B cell (primary cell): ENCODE measurements at regions not wholly inside any gene's neighbourhood (a gene's known extent, or its start where the extent isn't known, plus 50 kb on each side); places are given as distances from the start of the nearest gene placed in this dataset.

Experiments used
- ATAC-seq: fragments of 200-7000 bp; cut with Tn5 transposase; one replicate; pipeline ENCODE4 v1.10.0; 2021; ENCODE audit warnings: low read depth, mild to moderate bottlenecking, moderate number of reproducible peaks, moderate library complexity
- CTCF ChIA-PET: fragments of 350-600 bp; sonication (Branson Sonifier 250); formaldehyde crosslinking; loops from one replicate; lab custom pipeline; 2021; ENCODE audit warnings: antibody characterized with exemption, inconsistent platforms; lab: Charles Lee
- POLR2A ChIA-PET: fragments of 350-600 bp; sonication (Branson Sonifier 250); formaldehyde crosslinking; loops from one replicate; lab custom pipeline; 2021; ENCODE audit warnings: antibody characterized with exemption; lab: Charles Lee
- DNase-seq: peaks from one replicate; pipeline ENCODE4 v3.0.0; 2013
- H2AFZ ChIP-seq: 2 replicates; pipeline ENCODE4 v1.6.1; 2012; ENCODE audit warnings: mild to moderate bottlenecking, low read depth, low read length; ENCODE audit not compliant: insufficient read depth, poor library complexity, severe bottlenecking
- H3K27ac ChIP-seq, 2 donors: 1 replicate in 1 of 2; 2 replicates in 1 of 2; pipeline ENCODE4 v1.5.1; 2012 to 2013; ENCODE audit warnings: low read length in 2 of 2, mild to moderate bottlenecking in 2 of 2, moderate library complexity in 1 of 2
- H3K27me3 ChIP-seq, 4 experiments: fragments of 200-600 bp in 1 of 4; sonication (generic) in 1 of 4; replicated peaks in 1 of 4; 1 replicate in 2 of 4; 2 replicates in 2 of 4; pipeline versions ENCODE4 v1.6.1 to v1.7.0; 2013 to 2016; ENCODE audit warnings: low read length in 3 of 4, mild to moderate bottlenecking in 2 of 4, mixed read lengths in 1 of 4, moderate library complexity in 1 of 4; ENCODE audit not compliant: insufficient read depth in 4 of 4, control insufficient read depth in 3 of 4; ENCODE audit errors: control extremely low read depth in 1 of 4
- H3K36me3 ChIP-seq, 2 experiments: replicated peaks in 1 of 2; 1 replicate in 1 of 2; 2 replicates in 1 of 2; pipeline versions ENCODE4 v1.6.1 to v1.7.1; 2013; ENCODE audit warnings: low read length in 1 of 2; ENCODE audit not compliant: insufficient read depth in 2 of 2, control insufficient read depth in 1 of 2; ENCODE audit errors: control extremely low read depth in 1 of 2, extremely low read depth in 1 of 2
- H3K4me1 ChIP-seq, 2 donors: fragments of 200-600 bp in 1 of 2; sonication (generic) in 1 of 2; 1 replicate in 1 of 2; 2 replicates in 1 of 2; pipeline versions ENCODE4 v1.5.1 to v1.6.1; 2013 to 2017; ENCODE audit warnings: low read length in 2 of 2; ENCODE audit not compliant: control insufficient read depth in 2 of 2, insufficient read depth in 2 of 2
- H3K4me2 ChIP-seq: replicated peaks from 2 replicates; pipeline ENCODE3; 2012; ENCODE audit warnings: mild to moderate bottlenecking, low read depth, low read length; ENCODE audit not compliant: poor library complexity, severe bottlenecking
- H3K4me3 ChIP-seq, 5 experiments: fragments of 200-600 bp in 1 of 5; sonication (generic) in 1 of 5; 1 replicate in 3 of 5; 2 replicates in 2 of 5; pipeline versions ENCODE4 v1.5.1 to v1.7.0; 2011 to 2016; ENCODE audit warnings: low read length in 4 of 5, mild to moderate bottlenecking in 4 of 5, low read depth in 2 of 5, control low read depth in 1 of 5, moderate library complexity in 1 of 5; ENCODE audit not compliant: insufficient read depth in 1 of 5; ENCODE audit errors: control extremely low read depth in 1 of 5, extremely low read depth in 1 of 5
- H3K79me2 ChIP-seq: fragments of 200-600 bp; sonication (generic); one replicate; pipeline ENCODE4 v1.6.0; 2016; ENCODE audit warnings: low read length; ENCODE audit not compliant: control insufficient read depth, insufficient read depth
- H3K9ac ChIP-seq: fragments of 200-600 bp; sonication (generic); 2 replicates; pipeline ENCODE4 v1.6.1; 2017; ENCODE audit warnings: mild to moderate bottlenecking, low read length, moderate library complexity
- H3K9me3 ChIP-seq, 3 donors: one replicate each; pipeline versions ENCODE4 v1.6.1 to v1.7.1; 2013; ENCODE audit warnings: low read length in 2 of 3; ENCODE audit not compliant: control insufficient read depth in 2 of 3, insufficient read depth in 1 of 3; ENCODE audit errors: control extremely low read depth in 1 of 3
- H4K20me1 ChIP-seq: 2 replicates; pipeline ENCODE4 v1.6.0; 2012; ENCODE audit warnings: mild to moderate bottlenecking, low read length; ENCODE audit not compliant: insufficient read depth, control insufficient read depth, poor library complexity, severe bottlenecking
- H3K27ac Mint-ChIP-seq: one replicate; pipeline ENCODE4 v1.8.0; 2021; ENCODE audit warnings: mixed read lengths
- H3K27me3 Mint-ChIP-seq: one replicate; pipeline ENCODE4 v1.8.0; 2021; ENCODE audit warnings: mixed read lengths
- H3K4me1 Mint-ChIP-seq: one replicate; pipeline ENCODE4 v1.8.0; 2021; ENCODE audit warnings: mixed read lengths
- H3K4me3 Mint-ChIP-seq: one replicate; pipeline ENCODE4 v1.8.0; 2021; ENCODE audit warnings: mixed read lengths
- H3K9me3 Mint-ChIP-seq: one replicate; pipeline ENCODE4 v1.8.0; 2022; ENCODE audit warnings: mixed read lengths; ENCODE audit not compliant: insufficient read depth
- EZH2 ChIP-seq: IDR thresholded peaks from 2 replicates; pipeline ENCODE4 v1.6.1; 2012; ENCODE audit warnings: borderline replicate concordance, low read depth, mild to moderate bottlenecking, moderate library complexity, low read length; ENCODE audit not compliant: insufficient read depth, poor library complexity, severe bottlenecking
- WGBS: methylation state at CpG from one replicate; pipeline ENCODE4 v1.1.5; 2013; ENCODE audit warnings: missing lambda C conversion rate; ENCODE audit not compliant: insufficient coverage; 5-methylcytosine and 5-hydroxymethylcytosine counted together
- intact Hi-C: fragments of 100-400 bp; cut with micrococcal nuclease; formaldehyde crosslinking; loops from one replicate; pipeline ENCODE4 v1.10.0; 2022
- TF ChIP-seq, protein P1 (sequence below): fragments of 200-600 bp; IDR thresholded peaks from one replicate; pipeline ENCODE4 v1.8.0; 2022; ENCODE audit warnings: antibody characterized with exemption, mild to moderate bottlenecking

DNA sequence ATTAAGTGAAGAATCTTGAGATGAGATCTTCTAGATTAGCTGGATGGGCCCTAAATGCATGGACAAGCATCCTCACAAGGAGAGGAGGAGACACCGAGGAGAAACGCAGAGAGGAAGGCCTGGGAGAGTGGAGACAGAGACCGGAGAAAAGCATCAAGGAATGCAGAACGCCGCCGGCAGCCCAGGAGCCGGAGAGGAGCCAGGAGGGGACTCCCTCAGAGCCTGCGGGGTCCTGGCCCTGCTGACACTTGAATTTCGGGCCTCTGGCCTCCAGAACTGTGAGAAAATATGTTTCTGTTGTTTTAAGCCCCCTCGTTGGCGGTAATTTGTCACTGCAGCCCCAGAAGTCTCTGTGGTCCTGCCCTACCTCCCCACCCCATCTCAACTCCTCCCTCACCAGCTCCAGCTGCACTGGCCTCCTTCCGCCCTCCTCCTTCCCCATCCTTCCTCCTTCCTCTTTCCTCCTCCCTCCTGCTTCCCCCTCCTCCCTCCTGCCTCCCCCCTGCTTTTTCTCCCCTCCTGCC is 116.7 kb downstream of the TWIST2 start:
- Histone ChIP-seq H3K79me2 (no peaks in the 10 kb centered on the region), H3K4me2 (no peak overlapping the region), H4K20me1 (no peaks in the 10 kb centered on the region), H3K4me3 (no peak overlapping the region), H3K36me3 (no peaks in the 10 kb centered on the region), H3K9me3 (peaks cover 0 to 6% (median 0%) of the 10 kb centered on the region in 3 donors), H3K27ac (no peak overlapping the region), H3K9ac (no peak overlapping the region), H3K27me3 (no peaks in the 10 kb centered on the region), H3K4me1 (no peaks in the 10 kb centered on the region), H2AFZ (no peak overlapping the region)
- ChIA-PET CTCF (no interaction called here), POLR2A (no interaction called here)
- DNase-seq, result no peak
- Mint-ChIP-seq H3K27ac (no peak overlapping the region), H3K27me3 (no peaks in the 10 kb centered on the region), H3K4me1 (no peaks in the 10 kb centered on the region), H3K4me3 (no peak overlapping the region), H3K9me3 (peaks cover 2% of the 10 kb centered on the region)
- ATAC-seq, result no peak
- no peak for TF ChIP-seq EZH2
- TF ChIP-seq, protein P1, sequence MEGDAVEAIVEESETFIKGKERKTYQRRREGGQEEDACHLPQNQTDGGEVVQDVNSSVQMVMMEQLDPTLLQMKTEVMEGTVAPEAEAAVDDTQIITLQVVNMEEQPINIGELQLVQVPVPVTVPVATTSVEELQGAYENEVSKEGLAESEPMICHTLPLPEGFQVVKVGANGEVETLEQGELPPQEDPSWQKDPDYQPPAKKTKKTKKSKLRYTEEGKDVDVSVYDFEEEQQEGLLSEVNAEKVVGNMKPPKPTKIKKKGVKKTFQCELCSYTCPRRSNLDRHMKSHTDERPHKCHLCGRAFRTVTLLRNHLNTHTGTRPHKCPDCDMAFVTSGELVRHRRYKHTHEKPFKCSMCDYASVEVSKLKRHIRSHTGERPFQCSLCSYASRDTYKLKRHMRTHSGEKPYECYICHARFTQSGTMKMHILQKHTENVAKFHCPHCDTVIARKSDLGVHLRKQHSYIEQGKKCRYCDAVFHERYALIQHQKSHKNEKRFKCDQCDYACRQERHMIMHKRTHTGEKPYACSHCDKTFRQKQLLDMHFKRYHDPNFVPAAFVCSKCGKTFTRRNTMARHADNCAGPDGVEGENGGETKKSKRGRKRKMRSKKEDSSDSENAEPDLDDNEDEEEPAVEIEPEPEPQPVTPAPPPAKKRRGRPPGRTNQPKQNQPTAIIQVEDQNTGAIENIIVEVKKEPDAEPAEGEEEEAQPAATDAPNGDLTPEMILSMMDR, result no peak
- WGBS, result 70% methylated on average over 8 of the region's 12 CpGs
- intact Hi-C loops, result no loop called here

DNA sequence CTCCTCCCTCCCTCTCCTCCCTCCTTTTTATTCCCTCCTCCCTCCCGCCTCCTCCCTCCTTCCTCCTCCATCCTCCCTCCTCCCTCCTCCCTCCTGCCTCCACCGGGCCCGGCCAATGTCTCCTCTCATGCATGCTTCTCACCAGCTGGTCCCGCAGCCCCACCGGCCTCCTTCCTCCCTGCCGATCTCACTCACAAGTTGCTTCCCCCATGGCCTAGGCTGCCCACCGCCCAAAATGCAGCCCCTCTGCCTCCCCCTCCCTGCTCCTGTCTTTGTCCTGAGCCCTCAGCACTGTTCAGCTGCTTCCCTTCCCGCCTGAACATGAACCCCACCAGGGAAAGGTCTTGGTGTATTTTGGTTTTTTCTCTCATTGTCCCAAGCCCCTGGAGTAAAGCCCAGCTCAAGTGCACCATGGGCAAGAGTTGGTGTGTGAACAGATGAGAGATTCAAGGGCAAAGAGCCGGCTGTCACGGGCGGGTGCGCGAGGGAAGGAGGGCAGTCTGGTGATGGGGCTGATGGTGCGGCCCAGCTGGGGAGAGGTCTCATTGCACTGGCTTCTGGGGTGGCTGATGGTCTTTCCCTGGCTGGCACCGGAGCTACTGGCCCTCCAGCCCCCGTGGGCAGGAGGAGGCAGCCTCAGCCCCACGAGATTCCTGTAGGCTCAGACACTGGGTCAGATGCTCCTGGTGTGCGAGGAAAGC is 117.6 kb downstream of the TWIST2 start:
- Mint-ChIP-seq H3K27ac (no peak overlapping the region), H3K4me1 (no peaks in the 10 kb centered on the region), H3K9me3 (no peaks in the 10 kb centered on the region), H3K27me3 (peaks cover 3% of the 10 kb centered on the region), H3K4me3 (no peak overlapping the region)
- 83% methylated on average over 16 of the region's 18 CpGs for WGBS
- Histone ChIP-seq H3K9ac (no peak overlapping the region), H3K27me3 (peaks cover 0 to 5% (median 1%) of the 10 kb centered on the region in 4 experiments), H3K27ac (no peak overlapping the region), H4K20me1 (no peaks in the 10 kb centered on the region), H3K4me3 (no peak overlapping the region), H3K36me3 (no peaks in the 10 kb centered on the region), H3K79me2 (no peaks in the 10 kb centered on the region), H3K9me3 (peaks cover 0 to 6% (median 0%) of the 10 kb centered on the region in 3 donors), H3K4me1 (no peaks in the 10 kb centered on the region), H3K4me2 (no peak overlapping the region), H2AFZ (no peak overlapping the region)
- intact Hi-C loops, result no loop called here
- ChIA-PET CTCF (interaction anchor here (0.6 kb wide), 1 partner anchor 38 kb away, joined by 3 read pairs; no protein-coding TSS in a partner anchor), POLR2A (no interaction called here)
- TF ChIP-seq EZH2, result no peak
- TF ChIP-seq, protein P1, result no peak
- DNase-seq, result no peak
- no peak for ATAC-seq
